ENCODE measurements at regions not wholly inside any gene's neighbourhood (a gene's known extent, or its start where the extent isn't known, plus 50 kb on each side); places are given as distances from the start of the nearest gene placed in this dataset.

DNA sequence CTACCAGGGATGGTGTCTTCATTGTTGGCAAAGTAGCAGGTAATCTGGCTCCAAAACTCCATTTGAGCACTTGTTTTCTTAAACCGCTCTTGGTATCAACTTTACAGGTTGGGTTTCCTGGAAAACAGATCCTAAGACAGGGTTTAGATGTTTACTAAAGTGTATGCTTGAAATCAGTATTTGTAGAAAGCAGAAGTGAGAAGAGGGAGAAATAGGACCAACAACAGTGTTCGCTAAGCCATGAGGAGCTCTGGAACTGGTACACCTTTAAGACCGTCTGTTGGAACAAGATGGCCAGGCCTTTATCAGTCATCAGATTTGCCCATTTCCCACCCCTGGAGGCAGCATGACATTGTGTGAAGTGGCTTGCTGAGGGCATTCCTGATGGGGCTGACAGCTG lies 171.0 kb upstream of the COL8A1 start:
- no peak for TF ChIP-seq POLR2A (IDR thresholded peaks at IDR 0.05)
- TF ChIP-seq, protein P1, sequence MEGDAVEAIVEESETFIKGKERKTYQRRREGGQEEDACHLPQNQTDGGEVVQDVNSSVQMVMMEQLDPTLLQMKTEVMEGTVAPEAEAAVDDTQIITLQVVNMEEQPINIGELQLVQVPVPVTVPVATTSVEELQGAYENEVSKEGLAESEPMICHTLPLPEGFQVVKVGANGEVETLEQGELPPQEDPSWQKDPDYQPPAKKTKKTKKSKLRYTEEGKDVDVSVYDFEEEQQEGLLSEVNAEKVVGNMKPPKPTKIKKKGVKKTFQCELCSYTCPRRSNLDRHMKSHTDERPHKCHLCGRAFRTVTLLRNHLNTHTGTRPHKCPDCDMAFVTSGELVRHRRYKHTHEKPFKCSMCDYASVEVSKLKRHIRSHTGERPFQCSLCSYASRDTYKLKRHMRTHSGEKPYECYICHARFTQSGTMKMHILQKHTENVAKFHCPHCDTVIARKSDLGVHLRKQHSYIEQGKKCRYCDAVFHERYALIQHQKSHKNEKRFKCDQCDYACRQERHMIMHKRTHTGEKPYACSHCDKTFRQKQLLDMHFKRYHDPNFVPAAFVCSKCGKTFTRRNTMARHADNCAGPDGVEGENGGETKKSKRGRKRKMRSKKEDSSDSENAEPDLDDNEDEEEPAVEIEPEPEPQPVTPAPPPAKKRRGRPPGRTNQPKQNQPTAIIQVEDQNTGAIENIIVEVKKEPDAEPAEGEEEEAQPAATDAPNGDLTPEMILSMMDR (IDR thresholded peaks at IDR 0.05), result no peak
